ENCODE measurements at regions not wholly inside any gene's neighbourhood (a gene's known extent, or its start where the extent isn't known, plus 50 kb on each side); places are given as distances from the start of the nearest gene placed in this dataset.

- TF ChIP-seq YY1 (IDR thresholded peaks at IDR 0.05; ENCODE audit: insufficient read depth, insufficient read length), result no peak
- no peak for TF ChIP-seq SUZ12 (IDR thresholded peaks at IDR 0.05; ENCODE audit: extremely low read depth, insufficient read depth, insufficient read length)
These were observed 210.7 kb downstream of the RND3 start for GRCh38 chr2:150276737-150277136.
